ENCODE measurements at regions not wholly inside any gene's neighbourhood (a gene's known extent, or its start where the extent isn't known, plus 50 kb on each side); places are given as distances from the start of the nearest gene placed in this dataset.

DNA sequence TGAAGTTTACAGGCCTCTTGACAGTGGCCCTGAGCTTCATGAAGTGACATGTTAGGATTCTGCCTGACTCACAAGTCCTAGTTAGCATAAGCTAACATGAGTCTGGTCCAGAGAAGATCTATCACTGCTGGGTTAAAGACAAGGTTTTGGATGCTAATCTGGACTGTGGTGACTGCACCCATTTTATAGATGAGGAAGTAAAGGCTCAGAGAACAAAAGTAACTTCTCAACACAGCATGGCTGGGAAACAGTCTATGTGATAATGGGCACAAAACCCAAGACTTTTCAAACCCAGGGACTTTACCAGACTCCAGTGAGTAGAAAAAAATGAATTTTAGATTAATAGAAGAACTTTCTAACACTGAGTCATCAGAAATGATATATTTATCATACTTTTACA lies 236.8 kb upstream of the IRX5 start:
- BruUV-seq (replicated peaks), result no TSS peak
- Histone ChIP-seq H3K9me3 (ENCODE audit: control insufficient read depth, insufficient read depth, low read depth, low read length) (no peaks in the 10 kb centered on the region), H3K27ac (ENCODE audit: low read length) (no peak overlapping the region), H3K4me3 (ENCODE audit: low read depth in 2 of 2, low read length in 2 of 2) (no peak overlapping the region), H3K27me3 (ENCODE audit: control insufficient read depth, insufficient read depth, low read length) (no peaks in the 10 kb centered on the region), H3K36me3 (ENCODE audit: control insufficient read depth, insufficient read depth, low read length) (no peaks in the 10 kb centered on the region), H3K4me1 (ENCODE audit: control insufficient read depth, insufficient read depth, low read length) (no peaks in the 10 kb centered on the region)
- ChIA-PET CTCF (interaction anchor here (0.6 kb wide), 1 partner anchor 295 kb away, joined by 3 read pairs; no protein-coding TSS in a partner anchor), POLR2A (no interaction called here)
- DNase-seq (ENCODE audit: low read depth, low spot score), result no peak
- in situ Hi-C loops (cut with HindIII; ENCODE audit: low pct_unique_long_range_greater_than_20kb, low sequenced_read_pairs) (no loop called here), intact Hi-C loops (cut with micrococcal nuclease; ENCODE audit: unreplicated experiment) (no loop called here)
- TF ChIP-seq SIN3A (IDR thresholded peaks at IDR 0.05; ENCODE audit: borderline replicate concordance, insufficient read depth, low read depth, low read length) (no peak), TCF7L2 (IDR thresholded peaks at IDR 0.05; ENCODE audit: low read depth, low read length) (no peak), POLR2AphosphoS5 (IDR thresholded peaks at IDR 0.05; ENCODE audit: low read depth, low read length) (no peak)
- TF ChIP-seq, protein P1, sequence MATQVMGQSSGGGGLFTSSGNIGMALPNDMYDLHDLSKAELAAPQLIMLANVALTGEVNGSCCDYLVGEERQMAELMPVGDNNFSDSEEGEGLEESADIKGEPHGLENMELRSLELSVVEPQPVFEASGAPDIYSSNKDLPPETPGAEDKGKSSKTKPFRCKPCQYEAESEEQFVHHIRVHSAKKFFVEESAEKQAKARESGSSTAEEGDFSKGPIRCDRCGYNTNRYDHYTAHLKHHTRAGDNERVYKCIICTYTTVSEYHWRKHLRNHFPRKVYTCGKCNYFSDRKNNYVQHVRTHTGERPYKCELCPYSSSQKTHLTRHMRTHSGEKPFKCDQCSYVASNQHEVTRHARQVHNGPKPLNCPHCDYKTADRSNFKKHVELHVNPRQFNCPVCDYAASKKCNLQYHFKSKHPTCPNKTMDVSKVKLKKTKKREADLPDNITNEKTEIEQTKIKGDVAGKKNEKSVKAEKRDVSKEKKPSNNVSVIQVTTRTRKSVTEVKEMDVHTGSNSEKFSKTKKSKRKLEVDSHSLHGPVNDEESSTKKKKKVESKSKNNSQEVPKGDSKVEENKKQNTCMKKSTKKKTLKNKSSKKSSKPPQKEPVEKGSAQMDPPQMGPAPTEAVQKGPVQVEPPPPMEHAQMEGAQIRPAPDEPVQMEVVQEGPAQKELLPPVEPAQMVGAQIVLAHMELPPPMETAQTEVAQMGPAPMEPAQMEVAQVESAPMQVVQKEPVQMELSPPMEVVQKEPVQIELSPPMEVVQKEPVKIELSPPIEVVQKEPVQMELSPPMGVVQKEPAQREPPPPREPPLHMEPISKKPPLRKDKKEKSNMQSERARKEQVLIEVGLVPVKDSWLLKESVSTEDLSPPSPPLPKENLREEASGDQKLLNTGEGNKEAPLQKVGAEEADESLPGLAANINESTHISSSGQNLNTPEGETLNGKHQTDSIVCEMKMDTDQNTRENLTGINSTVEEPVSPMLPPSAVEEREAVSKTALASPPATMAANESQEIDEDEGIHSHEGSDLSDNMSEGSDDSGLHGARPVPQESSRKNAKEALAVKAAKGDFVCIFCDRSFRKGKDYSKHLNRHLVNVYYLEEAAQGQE (IDR thresholded peaks at IDR 0.05; ENCODE audit: insufficient read depth in 1 of 2, low read depth in 2 of 2, low read length in 1 of 2), result no peak
- TF ChIP-seq, protein P2, sequence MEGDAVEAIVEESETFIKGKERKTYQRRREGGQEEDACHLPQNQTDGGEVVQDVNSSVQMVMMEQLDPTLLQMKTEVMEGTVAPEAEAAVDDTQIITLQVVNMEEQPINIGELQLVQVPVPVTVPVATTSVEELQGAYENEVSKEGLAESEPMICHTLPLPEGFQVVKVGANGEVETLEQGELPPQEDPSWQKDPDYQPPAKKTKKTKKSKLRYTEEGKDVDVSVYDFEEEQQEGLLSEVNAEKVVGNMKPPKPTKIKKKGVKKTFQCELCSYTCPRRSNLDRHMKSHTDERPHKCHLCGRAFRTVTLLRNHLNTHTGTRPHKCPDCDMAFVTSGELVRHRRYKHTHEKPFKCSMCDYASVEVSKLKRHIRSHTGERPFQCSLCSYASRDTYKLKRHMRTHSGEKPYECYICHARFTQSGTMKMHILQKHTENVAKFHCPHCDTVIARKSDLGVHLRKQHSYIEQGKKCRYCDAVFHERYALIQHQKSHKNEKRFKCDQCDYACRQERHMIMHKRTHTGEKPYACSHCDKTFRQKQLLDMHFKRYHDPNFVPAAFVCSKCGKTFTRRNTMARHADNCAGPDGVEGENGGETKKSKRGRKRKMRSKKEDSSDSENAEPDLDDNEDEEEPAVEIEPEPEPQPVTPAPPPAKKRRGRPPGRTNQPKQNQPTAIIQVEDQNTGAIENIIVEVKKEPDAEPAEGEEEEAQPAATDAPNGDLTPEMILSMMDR (IDR thresholded peaks at IDR 0.05), result no peak
- no peak for ATAC-seq

DNA sequence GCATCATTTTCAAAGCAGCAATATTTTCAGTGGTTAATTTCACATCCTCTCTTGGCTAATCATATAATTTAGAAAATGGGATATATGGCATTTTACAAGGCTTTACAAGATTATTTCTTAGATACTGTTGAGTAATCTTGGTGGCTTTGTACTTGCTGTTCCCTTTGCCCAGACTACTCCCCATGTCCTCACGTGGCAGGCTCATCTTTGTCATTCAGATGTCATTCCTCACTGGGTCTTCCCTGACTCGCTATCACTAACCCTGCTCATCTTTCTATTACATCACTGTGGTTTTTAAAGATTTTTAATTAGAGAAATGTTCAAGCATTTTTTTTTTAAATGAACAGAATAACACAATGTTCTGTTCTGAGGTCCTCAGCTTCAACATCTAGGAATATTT lies 240.0 kb upstream of the IRX5 start:
- BruUV-seq (replicated peaks), result no TSS peak
- no peak for DNase-seq (ENCODE audit: low read depth, low spot score)
- H3K4me1 ChIP-seq (ENCODE audit: control insufficient read depth, insufficient read depth, low read length), result no peaks in the 10 kb centered on the region
- in situ Hi-C loops (cut with HindIII; ENCODE audit: low pct_unique_long_range_greater_than_20kb, low sequenced_read_pairs), result no loop called here
- H3K4me3 ChIP-seq (ENCODE audit: low read depth in 2 of 2, low read length in 2 of 2), result no peak overlapping the region
- CTCF ChIA-PET, result no interaction called here
- POLR2A ChIA-PET, result no interaction called here
- H3K27me3 ChIP-seq (ENCODE audit: control insufficient read depth, insufficient read depth, low read length), result no peaks in the 10 kb centered on the region
- no peaks in the 10 kb centered on the region for H3K9me3 ChIP-seq (ENCODE audit: control insufficient read depth, insufficient read depth, low read depth, low read length)
- no peak overlapping the region for H3K27ac ChIP-seq (ENCODE audit: low read length)
- intact Hi-C loops (cut with micrococcal nuclease; ENCODE audit: unreplicated experiment), result no loop called here
- ATAC-seq, result no peak
- TF ChIP-seq POLR2AphosphoS5 (IDR thresholded peaks at IDR 0.05; ENCODE audit: low read depth, low read length) (no peak), TCF7L2 (IDR thresholded peaks at IDR 0.05; ENCODE audit: low read depth, low read length) (no peak), SIN3A (IDR thresholded peaks at IDR 0.05; ENCODE audit: borderline replicate concordance, insufficient read depth, low read depth, low read length) (no peak)
- TF ChIP-seq, protein P1 (IDR thresholded peaks at IDR 0.05; ENCODE audit: insufficient read depth in 1 of 2, low read depth in 2 of 2, low read length in 1 of 2), result no peak
- TF ChIP-seq, protein P2 (IDR thresholded peaks at IDR 0.05), result no peak
- H3K36me3 ChIP-seq (ENCODE audit: control insufficient read depth, insufficient read depth, low read length), result no peaks in the 10 kb centered on the region
